Testis (tissue), 2 donors: ENCODE measurements at regions not wholly inside any gene's neighbourhood (a gene's known extent, or its start where the extent isn't known, plus 50 kb on each side); places are given as distances from the start of the nearest gene placed in this dataset.

Experiments
- DNase-seq: peaks from one replicate; pipeline ENCODE4 v3.0.0-alpha.2; 2019
- H3K27ac ChIP-seq, 2 donors: fragments of 200-600 bp; sonication (generic); one replicate each; pipeline ENCODE4 v1.5.1; 2019
- H3K27me3 ChIP-seq: fragments of 200-600 bp; sonication (generic); one replicate; pipeline ENCODE4 v1.5.1; 2019
- H3K36me3 ChIP-seq: fragments of 200-600 bp; sonication (generic); one replicate; pipeline ENCODE4 v1.5.1; 2017; ENCODE audit warnings: low read depth; ENCODE audit errors: missing control alignments
- H3K4me1 ChIP-seq: fragments of 200-600 bp; sonication (generic); one replicate; pipeline ENCODE4 v1.5.1; 2019
- H3K4me3 ChIP-seq, 2 donors: fragments of 200-600 bp; sonication (generic); one replicate each; pipeline ENCODE4 v1.5.1; 2017 to 2019
- H3K9me3 ChIP-seq: fragments of 200-600 bp; sonication (generic); one replicate; pipeline ENCODE4 v1.5.1; 2017
- POLR2A ChIP-seq: fragments of 450-650 bp; IDR thresholded peaks from one replicate; pipeline ENCODE4 v1.6.1; 2017; ENCODE audit warnings: antibody characterized with exemption, mild to moderate bottlenecking, moderate library complexity
- WGBS, 2 donors: methylation state at CpG; one replicate each; pipeline ENCODE4 v1.1.5; 2018; 5-methylcytosine and 5-hydroxymethylcytosine counted together
- intact Hi-C: fragments of 100-400 bp; cut with DNase I; formaldehyde crosslinking; loops from one replicate; pipeline ENCODE4 v1.15.1; 2023; ENCODE audit warnings: low total_unique reads
- TF ChIP-seq, protein P1 (sequence below), 3 experiments: fragments of 450-650 bp in 2 of 3; fragments of 200-600 bp in 1 of 3; sonication (generic) in 1 of 3; IDR thresholded peaks; one replicate each; pipeline ENCODE4 v1.5.1; 2016 to 2019; ENCODE audit warnings: antibody characterized with exemption in 3 of 3, mild to moderate bottlenecking in 2 of 3, moderate library complexity in 1 of 3

DNA sequence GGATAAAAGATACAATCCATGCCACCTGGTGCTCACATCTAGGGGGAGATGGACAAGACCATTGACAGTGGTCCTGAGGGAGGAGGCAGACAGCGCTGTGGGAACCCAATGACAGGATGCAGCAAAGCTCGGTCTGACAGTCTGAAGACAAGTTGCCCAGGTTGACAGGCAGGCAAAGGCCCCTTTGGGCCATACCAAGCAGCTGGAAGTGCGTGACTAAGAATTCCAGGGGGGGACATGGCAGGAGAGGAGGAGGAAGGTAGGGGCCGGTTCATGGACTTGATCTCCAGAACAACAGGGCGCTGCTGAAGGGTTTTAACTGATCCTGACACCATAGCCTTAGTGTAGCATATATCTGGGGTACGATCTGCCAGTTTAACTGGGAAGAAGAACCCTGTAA, 83.4 kb downstream of the RPLP1 start:
- TF ChIP-seq POLR2A = no peak
- TF ChIP-seq, protein P1, sequence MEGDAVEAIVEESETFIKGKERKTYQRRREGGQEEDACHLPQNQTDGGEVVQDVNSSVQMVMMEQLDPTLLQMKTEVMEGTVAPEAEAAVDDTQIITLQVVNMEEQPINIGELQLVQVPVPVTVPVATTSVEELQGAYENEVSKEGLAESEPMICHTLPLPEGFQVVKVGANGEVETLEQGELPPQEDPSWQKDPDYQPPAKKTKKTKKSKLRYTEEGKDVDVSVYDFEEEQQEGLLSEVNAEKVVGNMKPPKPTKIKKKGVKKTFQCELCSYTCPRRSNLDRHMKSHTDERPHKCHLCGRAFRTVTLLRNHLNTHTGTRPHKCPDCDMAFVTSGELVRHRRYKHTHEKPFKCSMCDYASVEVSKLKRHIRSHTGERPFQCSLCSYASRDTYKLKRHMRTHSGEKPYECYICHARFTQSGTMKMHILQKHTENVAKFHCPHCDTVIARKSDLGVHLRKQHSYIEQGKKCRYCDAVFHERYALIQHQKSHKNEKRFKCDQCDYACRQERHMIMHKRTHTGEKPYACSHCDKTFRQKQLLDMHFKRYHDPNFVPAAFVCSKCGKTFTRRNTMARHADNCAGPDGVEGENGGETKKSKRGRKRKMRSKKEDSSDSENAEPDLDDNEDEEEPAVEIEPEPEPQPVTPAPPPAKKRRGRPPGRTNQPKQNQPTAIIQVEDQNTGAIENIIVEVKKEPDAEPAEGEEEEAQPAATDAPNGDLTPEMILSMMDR (IDR thresholded peaks at IDR 0.05) = no peak
- DNase-seq = no peak
- Histone ChIP-seq H3K4me1 (peaks cover 5% of the 10 kb centered on the region), H3K4me3 (no peak overlapping the region), H3K27me3 (no peaks in the 10 kb centered on the region), H3K36me3 (no peaks in the 10 kb centered on the region), H3K27ac (no peak overlapping the region), H3K9me3 (no peaks in the 10 kb centered on the region)
- intact Hi-C loops = no loop called here
- 90 to 92% methylated on average over 6 of the region's 6 CpGs for WGBS, 2 donors

GRCh38 chr15:69536726-69537512, 84.3 kb downstream of the RPLP1 start:
- Histone ChIP-seq H3K4me3 (no peak overlapping the region), H3K9me3 (no peaks in the 10 kb centered on the region), H3K36me3 (no peaks in the 10 kb centered on the region), H3K27me3 (no peaks in the 10 kb centered on the region), H3K4me1 (peaks cover 5% of the 10 kb centered on the region), H3K27ac (no peak overlapping the region)
- whole genome bisulfite sequencing, 2 donors = 65% methylated on average over 7 of the region's 7 CpGs
- DNase-seq = no peak
- intact Hi-C loops = no loop called here
- TF ChIP-seq POLR2A = no peak
- TF ChIP-seq, protein P1 (IDR thresholded peaks at IDR 0.05) = no peak

GRCh38 chr15:69537901-69538300, 85.3 kb downstream of the RPLP1 start:
- no peaks in the 10 kb centered on the region for H3K9me3 ChIP-seq
- H3K36me3 ChIP-seq = no peaks in the 10 kb centered on the region
- H3K4me1 ChIP-seq = peaks cover 5% of the 10 kb centered on the region
- no peak for DNase-seq
- H3K27me3 ChIP-seq = no peaks in the 10 kb centered on the region
- TF ChIP-seq, protein P1 (IDR thresholded peaks at IDR 0.05) = no peak
- TF ChIP-seq POLR2A = no peak
- 92 to 96% methylated on average over 1 of the region's 1 CpG for WGBS, 2 donors
- no peak overlapping the region for H3K27ac ChIP-seq
- H3K4me3 ChIP-seq = no peak overlapping the region
- intact Hi-C loops = no loop called here

- H3K36me3 ChIP-seq = no peaks in the 10 kb centered on the region
- no peaks in the 10 kb centered on the region for H3K27me3 ChIP-seq
- no peak for TF ChIP-seq POLR2A
- TF ChIP-seq, protein P1 (IDR thresholded peaks at IDR 0.05) = no peak
- intact Hi-C loops = no loop called here
- WGBS, 2 donors = 90 to 100% methylated on average over 3 to 5 of the region's 5 CpGs
- H3K9me3 ChIP-seq = no peaks in the 10 kb centered on the region
- H3K27ac ChIP-seq = no peak overlapping the region
- peaks cover 5% of the 10 kb centered on the region for H3K4me1 ChIP-seq
- no peak overlapping the region for H3K4me3 ChIP-seq
- DNase-seq = no peak
Observed at GRCh38 chr15:69538379-69538778, 85.8 kb downstream of the RPLP1 start.

GRCh38 chr15:69539345-69539744, 86.7 kb downstream of the RPLP1 start:
- Histone ChIP-seq H3K36me3 (no peaks in the 10 kb centered on the region), H3K9me3 (no peaks in the 10 kb centered on the region), H3K4me3 (no peak overlapping the region), H3K4me1 (peaks cover 5% of the 10 kb centered on the region), H3K27me3 (no peaks in the 10 kb centered on the region), H3K27ac (no peak overlapping the region)
- intact Hi-C loops = no loop called here
- TF ChIP-seq, protein P1 (IDR thresholded peaks at IDR 0.05) = no peak
- no peak for TF ChIP-seq POLR2A
- no peak for DNase-seq
- WGBS, 2 donors = 90 to 94% methylated on average over 5 to 11 of the region's 11 CpGs
